ENCODE measurements at regions not wholly inside any gene's neighbourhood (a gene's known extent, or its start where the extent isn't known, plus 50 kb on each side); places are given as distances from the start of the nearest gene placed in this dataset.

DNA sequence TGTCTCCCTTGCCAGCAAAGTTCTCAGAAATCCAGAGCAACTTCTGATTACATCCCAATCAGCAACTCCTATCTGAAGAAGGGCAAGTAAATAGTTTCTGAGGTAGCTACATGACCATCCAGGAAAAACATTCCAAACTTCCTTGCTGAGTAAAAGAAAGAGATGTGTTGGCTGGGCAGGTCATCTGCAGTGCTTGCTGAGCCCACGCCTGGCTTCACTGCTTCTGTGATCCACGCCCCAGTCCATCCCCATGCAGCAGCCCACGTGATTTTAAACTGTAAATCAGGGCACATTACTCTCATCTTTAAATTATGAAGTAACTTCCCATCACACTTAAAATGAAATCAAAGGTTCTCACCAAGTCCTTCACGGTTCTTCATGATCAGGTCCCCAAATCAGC lies 603.6 kb downstream of the QKI start:
- no peak overlapping the region for H2BK5ac ChIP-seq (ENCODE audit: low read depth, low read length, poor library complexity, severe bottlenecking)

More for the DNA sequence above, 603.6 kb downstream of the QKI start:
- Histone ChIP-seq H2AK5ac (ENCODE audit: low read depth, low read length) (no peak overlapping the region), H2BK120ac (ENCODE audit: low read depth, low read length) (no peak overlapping the region), H3K4me2 (ENCODE audit: low read depth, low read length) (no peak overlapping the region), H3K56ac (ENCODE audit: extremely low read depth, insufficient read depth, low read length) (no peak overlapping the region), H3K9me3 (ENCODE audit: control insufficient read depth, insufficient read depth, low read length) (peaks cover 22% of the 10 kb centered on the region), H3K4me1 (ENCODE audit: control insufficient read depth, insufficient read depth, low read length) (no peaks in the 10 kb centered on the region), H3K9me1 (ENCODE audit: insufficient read depth, low read length) (no peaks in the 10 kb centered on the region), H3K36me3 (ENCODE audit: control insufficient read depth, insufficient read depth, low read length) (no peaks in the 10 kb centered on the region), H4K91ac (ENCODE audit: insufficient read depth, low read depth, low read length) (no peak overlapping the region), H2BK15ac (ENCODE audit: low read depth, low read length) (no peak overlapping the region), H2AFZ (replicated peaks; ENCODE audit: low read length, poor library complexity) (no peak overlapping the region), H3K4me3 (ENCODE audit: insufficient read depth, low read depth, low read length) (no peak overlapping the region), H3K27me3 (ENCODE audit: control insufficient read depth, insufficient read depth, low read length) (no peaks in the 10 kb centered on the region), H3K23ac (ENCODE audit: low read depth, low read length) (no peak overlapping the region), H2BK20ac (ENCODE audit: low read depth, low read length) (no peak overlapping the region), H4K20me1 (ENCODE audit: insufficient read depth, low read length) (no peaks in the 10 kb centered on the region), H3K9ac (ENCODE audit: low read depth, low read length) (no peak overlapping the region), H3K79me1 (ENCODE audit: low read depth in 1 of 2, low read length in 2 of 2) (no peaks in the 10 kb centered on the region), H4K5ac (ENCODE audit: low read depth, low read length) (no peak overlapping the region), H4K8ac (ENCODE audit: low read depth in 2 of 2, low read length in 2 of 2) (no peak overlapping the region), H3K27ac (ENCODE audit: insufficient read depth, low read length) (no peak overlapping the region), H3K4ac (ENCODE audit: low read depth, low read length) (no peak overlapping the region), H3K18ac (ENCODE audit: low read depth, low read length) (no peak overlapping the region), H3K14ac (replicated peaks; ENCODE audit: low read depth, low read length) (no peak overlapping the region), H2AK9ac (replicated peaks; ENCODE audit: low read depth, low read length, poor library complexity) (no peak overlapping the region)
- BruUV-seq (replicated peaks): no TSS peak
- POLR2A ChIA-PET (ENCODE audit: unreplicated experiment): no interaction called here
- DNase-seq: no peak
- in situ Hi-C loops (cut with MboI; ENCODE audit: low sequenced_read_pairs) (no loop called here), intact Hi-C loops (cut with micrococcal nuclease) (no loop called here), dilution Hi-C loops (cut with HindIII; ENCODE audit: low sequenced_read_pairs, unreplicated experiment) (no loop called here)
- TF ChIP-seq USF2 (IDR thresholded peaks at IDR 0.05; ENCODE audit: low read depth, low read length): no peak
- no peak for TF ChIP-seq RCOR1 (IDR thresholded peaks at IDR 0.05; ENCODE audit: insufficient replicate concordance, low read length)
- TF ChIP-seq SMC3 (IDR thresholded peaks at IDR 0.05; ENCODE audit: low read depth, low read length): no peak
- no peak for TF ChIP-seq CHD1 (IDR thresholded peaks at IDR 0.05; ENCODE audit: low read depth, low read length)
- TF ChIP-seq ELK1 (IDR thresholded peaks at IDR 0.05; ENCODE audit: borderline replicate concordance, low read depth, low read length): no peak
- no peak for TF ChIP-seq MAZ (IDR thresholded peaks at IDR 0.05; ENCODE audit: borderline replicate concordance, low read depth, low read length)
- TF ChIP-seq RAD21 (IDR thresholded peaks at IDR 0.05; ENCODE audit: low read length): no peak
- TF ChIP-seq BHLHE40 (IDR thresholded peaks at IDR 0.05; ENCODE audit: low read depth, low read length): no peak
- no peak for TF ChIP-seq RFX5 (IDR thresholded peaks at IDR 0.05; ENCODE audit: low read depth, low read length)
- TF ChIP-seq, protein P1, sequence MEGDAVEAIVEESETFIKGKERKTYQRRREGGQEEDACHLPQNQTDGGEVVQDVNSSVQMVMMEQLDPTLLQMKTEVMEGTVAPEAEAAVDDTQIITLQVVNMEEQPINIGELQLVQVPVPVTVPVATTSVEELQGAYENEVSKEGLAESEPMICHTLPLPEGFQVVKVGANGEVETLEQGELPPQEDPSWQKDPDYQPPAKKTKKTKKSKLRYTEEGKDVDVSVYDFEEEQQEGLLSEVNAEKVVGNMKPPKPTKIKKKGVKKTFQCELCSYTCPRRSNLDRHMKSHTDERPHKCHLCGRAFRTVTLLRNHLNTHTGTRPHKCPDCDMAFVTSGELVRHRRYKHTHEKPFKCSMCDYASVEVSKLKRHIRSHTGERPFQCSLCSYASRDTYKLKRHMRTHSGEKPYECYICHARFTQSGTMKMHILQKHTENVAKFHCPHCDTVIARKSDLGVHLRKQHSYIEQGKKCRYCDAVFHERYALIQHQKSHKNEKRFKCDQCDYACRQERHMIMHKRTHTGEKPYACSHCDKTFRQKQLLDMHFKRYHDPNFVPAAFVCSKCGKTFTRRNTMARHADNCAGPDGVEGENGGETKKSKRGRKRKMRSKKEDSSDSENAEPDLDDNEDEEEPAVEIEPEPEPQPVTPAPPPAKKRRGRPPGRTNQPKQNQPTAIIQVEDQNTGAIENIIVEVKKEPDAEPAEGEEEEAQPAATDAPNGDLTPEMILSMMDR (conservative IDR thresholded peaks at IDR 0.05; ENCODE audit: low read depth, low read length): no peak
- no peak for TF ChIP-seq MAFK (IDR thresholded peaks at IDR 0.05; ENCODE audit: low read depth, low read length)
- no peak for TF ChIP-seq MXI1 (IDR thresholded peaks at IDR 0.05; ENCODE audit: borderline replicate concordance, low read depth, low read length)
- no peak for TF ChIP-seq CEBPB (IDR thresholded peaks at IDR 0.05; ENCODE audit: low read depth, low read length)
- TF ChIP-seq FOS (IDR thresholded peaks at IDR 0.05; ENCODE audit: low read depth, low read length): no peak
- no peak for TF ChIP-seq NFE2L2 (IDR thresholded peaks at IDR 0.05; ENCODE audit: low read depth, low read length)
- no peak for TF ChIP-seq POLR2A (IDR thresholded peaks at IDR 0.05; ENCODE audit: low read depth, low read length)
- 10% methylated on average over 2 of the region's 4 CpGs; no CpG with 5 or more reads in 1 of the 2 experiments for WGBS, 2 experiments (ENCODE audit: extremely low coverage in 2 of 2, insufficient read length in 1 of 2)
- no peak for ATAC-seq (ENCODE audit: low read depth)
- CTCF ChIA-PET: no interaction called here

All from IMR-90 (cell line).